BE2C (cell line): ENCODE measurements at regions not wholly inside any gene's neighbourhood (a gene's known extent, or its start where the extent isn't known, plus 50 kb on each side); places are given as distances from the start of the nearest gene placed in this dataset.

ENCODE experiments used
- DNase-seq: peaks from one replicate; pipeline ENCODE4 v3.0.0-alpha.2; 2020
- H3K27me3 ChIP-seq: fragments of 250-450 bp; sonication (Bioruptor Pico); 2 replicates; pipeline ENCODE4 v1.5.1; 2020; ENCODE audit warnings: mild to moderate bottlenecking
- H3K36me3 ChIP-seq: fragments of 250-450 bp; sonication (Bioruptor Pico); 2 replicates; pipeline ENCODE4 v1.5.1; 2020; ENCODE audit warnings: mild to moderate bottlenecking
- H3K4me1 ChIP-seq: fragments of 250-450 bp; sonication (Bioruptor Pico); 2 replicates; pipeline ENCODE4 v1.5.1; 2020
- H3K4me3 ChIP-seq: 2 replicates; pipeline ENCODE4 v1.5.1; 2011; ENCODE audit warnings: low read depth, low read length
- H3K9me3 ChIP-seq: fragments of 250-450 bp; sonication (Bioruptor Pico); 2 replicates; pipeline ENCODE4 v1.5.1; 2020
- TF ChIP-seq, protein P1 (sequence below): IDR thresholded peaks from 2 replicates; pipeline ENCODE4 v1.5.1; 2012; ENCODE audit warnings: mild to moderate bottlenecking, low read depth, low read length

DNA sequence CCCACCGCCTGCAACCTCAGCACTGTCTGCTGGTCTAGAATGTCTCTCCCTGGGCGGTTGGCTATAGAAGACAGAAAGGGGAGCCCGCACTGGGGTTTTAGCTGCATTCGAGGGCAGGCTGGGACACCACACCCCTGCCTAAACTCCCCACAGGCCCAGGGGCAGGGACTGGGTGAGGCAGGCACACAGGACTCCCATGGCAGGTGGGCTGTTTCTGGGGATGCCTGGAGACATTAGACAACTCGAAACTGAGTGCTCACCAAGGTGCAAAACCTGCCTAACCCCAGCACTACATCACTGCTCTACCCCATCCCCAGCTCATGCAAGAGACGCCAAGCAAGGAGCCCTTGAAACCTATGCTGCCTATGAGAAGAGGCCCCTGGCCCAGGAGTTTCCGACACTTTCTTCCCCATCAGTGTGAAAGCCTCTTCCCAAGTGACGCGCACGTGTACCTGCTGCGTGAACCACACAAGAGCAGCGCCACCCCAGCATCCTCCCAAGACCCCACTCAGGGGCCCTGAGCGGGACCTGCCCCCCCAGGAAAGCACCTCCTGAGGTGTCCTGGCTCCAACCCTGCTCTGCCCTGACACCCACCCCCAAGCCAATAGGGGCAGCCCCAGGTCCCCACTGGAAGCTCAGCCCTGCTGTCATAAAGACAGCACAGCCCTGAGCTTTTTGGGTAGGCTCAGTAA is 121.2 kb downstream of the TUBA3C start:
- Histone ChIP-seq H3K9me3 (peaks cover 5% of the 10 kb centered on the region; the same call in 1 of the 2 replicates), H3K27me3 (no peaks in the 10 kb centered on the region), H3K4me3 (no peak overlapping the region), H3K4me1 (no peaks in the 10 kb centered on the region), H3K36me3 (no peaks in the 10 kb centered on the region)
- no peak for DNase-seq
- TF ChIP-seq, protein P1, sequence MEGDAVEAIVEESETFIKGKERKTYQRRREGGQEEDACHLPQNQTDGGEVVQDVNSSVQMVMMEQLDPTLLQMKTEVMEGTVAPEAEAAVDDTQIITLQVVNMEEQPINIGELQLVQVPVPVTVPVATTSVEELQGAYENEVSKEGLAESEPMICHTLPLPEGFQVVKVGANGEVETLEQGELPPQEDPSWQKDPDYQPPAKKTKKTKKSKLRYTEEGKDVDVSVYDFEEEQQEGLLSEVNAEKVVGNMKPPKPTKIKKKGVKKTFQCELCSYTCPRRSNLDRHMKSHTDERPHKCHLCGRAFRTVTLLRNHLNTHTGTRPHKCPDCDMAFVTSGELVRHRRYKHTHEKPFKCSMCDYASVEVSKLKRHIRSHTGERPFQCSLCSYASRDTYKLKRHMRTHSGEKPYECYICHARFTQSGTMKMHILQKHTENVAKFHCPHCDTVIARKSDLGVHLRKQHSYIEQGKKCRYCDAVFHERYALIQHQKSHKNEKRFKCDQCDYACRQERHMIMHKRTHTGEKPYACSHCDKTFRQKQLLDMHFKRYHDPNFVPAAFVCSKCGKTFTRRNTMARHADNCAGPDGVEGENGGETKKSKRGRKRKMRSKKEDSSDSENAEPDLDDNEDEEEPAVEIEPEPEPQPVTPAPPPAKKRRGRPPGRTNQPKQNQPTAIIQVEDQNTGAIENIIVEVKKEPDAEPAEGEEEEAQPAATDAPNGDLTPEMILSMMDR, result no peak

GRCh38 chr13:19059016-19059780 is 122.4 kb downstream of the TUBA3C start:
- Histone ChIP-seq H3K27me3 (no peaks in the 10 kb centered on the region), H3K4me3 (no peak overlapping the region), H3K4me1 (no peaks in the 10 kb centered on the region), H3K9me3 (peaks cover 5% of the 10 kb centered on the region; the same call in 1 of the 2 replicates), H3K36me3 (no peaks in the 10 kb centered on the region)
- TF ChIP-seq, protein P1, result no peak
- no peak for DNase-seq

- DNase-seq, result no peak
- TF ChIP-seq, protein P1, result no peak
- H3K27me3 ChIP-seq, result no peaks in the 10 kb centered on the region
- H3K9me3 ChIP-seq, result peaks cover 5% of the 10 kb centered on the region; the same call in 1 of the 2 replicates
- no peaks in the 10 kb centered on the region for H3K4me1 ChIP-seq
- H3K4me3 ChIP-seq, result no peak overlapping the region
- no peaks in the 10 kb centered on the region for H3K36me3 ChIP-seq
Observed at GRCh38 chr13:19058566-19058965, 123.1 kb downstream of the TUBA3C start.

GRCh38 chr13:19057588-19058340 is 123.9 kb downstream of the TUBA3C start:
- DNase-seq, result no peak
- TF ChIP-seq, protein P1, result no peak
- H3K27me3 ChIP-seq, result no peaks in the 10 kb centered on the region
- no peaks in the 10 kb centered on the region for H3K36me3 ChIP-seq
- no peak overlapping the region for H3K4me3 ChIP-seq
- no peaks in the 10 kb centered on the region for H3K4me1 ChIP-seq
- peaks cover 5% of the 10 kb centered on the region; the same call in 1 of the 2 replicates for H3K9me3 ChIP-seq

DNA sequence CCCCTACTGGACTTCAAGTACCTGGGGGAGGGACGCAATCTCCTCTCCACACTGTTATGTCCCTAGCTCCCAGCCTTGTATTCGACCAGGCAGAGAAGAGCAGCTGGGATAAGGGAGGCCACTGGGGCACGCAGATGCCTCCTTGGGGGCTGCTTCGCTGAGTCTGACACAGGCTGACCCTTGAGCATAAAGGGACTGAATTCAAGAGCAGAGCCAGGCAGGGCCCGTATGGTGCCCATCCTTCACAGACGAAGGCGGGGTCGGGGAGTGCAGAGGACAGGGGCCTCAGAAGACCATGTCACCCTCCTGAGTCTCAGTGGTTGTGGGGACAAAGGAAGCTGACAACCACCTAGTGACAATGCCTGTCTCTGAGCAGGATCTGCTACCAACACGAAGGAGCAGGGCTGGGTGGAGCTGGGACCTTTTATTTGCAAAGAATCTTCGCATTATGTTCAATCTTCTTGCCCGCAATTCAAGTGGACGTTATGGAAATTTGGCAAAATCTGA is 124.6 kb downstream of the TUBA3C start:
- Histone ChIP-seq H3K36me3 (no peaks in the 10 kb centered on the region), H3K4me3 (no peak overlapping the region), H3K9me3 (peaks cover 5% of the 10 kb centered on the region; the same call in 1 of the 2 replicates), H3K27me3 (no peaks in the 10 kb centered on the region), H3K4me1 (no peaks in the 10 kb centered on the region)
- no peak for DNase-seq
- TF ChIP-seq, protein P1, result no peak
